Keratinocyte (primary cell): ENCODE measurements at regions not wholly inside any gene's neighbourhood (a gene's known extent, or its start where the extent isn't known, plus 50 kb on each side); places are given as distances from the start of the nearest gene placed in this dataset.

Experiments used
- CTCF ChIP-seq, 3 experiments: IDR thresholded peaks in 1 of 3; conservative IDR thresholded peaks in 1 of 3; optimal IDR thresholded peaks in 1 of 3; 2 replicates in 2 of 3; 3 replicates in 1 of 3; pipeline versions ENCODE3 to v1.5.1; 2011; ENCODE audit warnings: low read length in 3 of 3, mild to moderate bottlenecking in 3 of 3, moderate library complexity in 2 of 3, control low read depth in 1 of 3, inconsistent platforms in 1 of 3; ENCODE audit not compliant: insufficient read depth in 2 of 3; ENCODE audit errors: extremely low read depth in 1 of 3
- EZH2 ChIP-seq: IDR thresholded peaks from one replicate; pipeline ENCODE4 v1.6.1; 2012; ENCODE audit warnings: inconsistent platforms, mild to moderate bottlenecking, low read length, moderate library complexity

GRCh38 chr3:66644549-66644948, 143.7 kb upstream of the LRIG1 start:
- TF ChIP-seq CTCF (optimal IDR thresholded peaks at IDR 0.05 in 1 of 3, IDR thresholded peaks at IDR 0.05 in 1 of 3, conservative IDR thresholded peaks at IDR 0.05 in 1 of 3; ENCODE audit: extremely low read depth in 1 of 3, insufficient read depth in 2 of 3, low read length in 3 of 3) (no peak), EZH2 (no peak)
